ENCODE measurements at regions not wholly inside any gene's neighbourhood (a gene's known extent, or its start where the extent isn't known, plus 50 kb on each side); places are given as distances from the start of the nearest gene placed in this dataset.

GRCh38 chr5:2958976-2959375 lies 207.5 kb upstream of the IRX2 start:
- no peak for DNase-seq (ENCODE audit: low read depth in 4 of 4, low spot score in 3 of 4)

GRCh38 chr5:2948875-2949274 lies 197.4 kb upstream of the IRX2 start:
- DNase-seq (ENCODE audit: low read depth in 4 of 4, low spot score in 3 of 4): no peak

- no peak for DNase-seq (ENCODE audit: low read depth in 4 of 4, low spot score in 3 of 4)
Measured at GRCh38 chr5:2946315-2946714, 194.8 kb upstream of the IRX2 start.

- DNase-seq (ENCODE audit: low read depth in 4 of 4, low spot score in 3 of 4): no peak
Measured at GRCh38 chr5:2936413-2936812, 184.9 kb upstream of the IRX2 start.

- no peak for DNase-seq (ENCODE audit: low read depth in 4 of 4, low spot score in 3 of 4)
Measured at GRCh38 chr5:2929779-2930178, 178.3 kb upstream of the IRX2 start.

GRCh38 chr5:2921651-2922050 lies 170.2 kb upstream of the IRX2 start:
- DNase-seq (ENCODE audit: low read depth in 4 of 4, low spot score in 3 of 4): no peak

- DNase-seq (ENCODE audit: low read depth in 4 of 4, low spot score in 3 of 4): no peak
Measured at GRCh38 chr5:2921176-2921575, 169.7 kb upstream of the IRX2 start.

- no peak for DNase-seq (ENCODE audit: low read depth in 4 of 4, low spot score in 3 of 4)
Measured at GRCh38 chr5:2920312-2920711, 168.8 kb upstream of the IRX2 start.

- DNase-seq (ENCODE audit: low read depth in 4 of 4, low spot score in 3 of 4): no peak
Measured at GRCh38 chr5:2919310-2920018, 168.0 kb upstream of the IRX2 start.

GRCh38 chr5:2917524-2917923 lies 166.0 kb upstream of the IRX2 start:
- no peak for DNase-seq (ENCODE audit: low read depth in 4 of 4, low spot score in 3 of 4)

GRCh38 chr5:2917093-2917492 lies 165.6 kb upstream of the IRX2 start:
- no peak for DNase-seq (ENCODE audit: low read depth in 4 of 4, low spot score in 3 of 4)

- DNase-seq (ENCODE audit: low read depth in 4 of 4, low spot score in 3 of 4): no peak
Measured at GRCh38 chr5:2916076-2916682, 164.7 kb upstream of the IRX2 start.

- DNase-seq (ENCODE audit: low read depth in 4 of 4, low spot score in 3 of 4): no peak
Measured at GRCh38 chr5:2914981-2915484, 163.6 kb upstream of the IRX2 start.

- DNase-seq (ENCODE audit: low read depth in 4 of 4, low spot score in 3 of 4): no peak
Measured at GRCh38 chr5:2914022-2914661, 162.7 kb upstream of the IRX2 start.

- DNase-seq (ENCODE audit: low read depth in 4 of 4, low spot score in 3 of 4): no peak
Measured at GRCh38 chr5:2913281-2913680, 161.8 kb upstream of the IRX2 start.

- DNase-seq (ENCODE audit: low read depth in 4 of 4, low spot score in 3 of 4): no peak
Measured at GRCh38 chr5:2912741-2913140, 161.3 kb upstream of the IRX2 start.

- DNase-seq (ENCODE audit: low read depth in 4 of 4, low spot score in 3 of 4): no peak
Measured at GRCh38 chr5:2910401-2911175, 159.1 kb upstream of the IRX2 start.

- DNase-seq (ENCODE audit: low read depth in 4 of 4, low spot score in 3 of 4): no peak
Measured at GRCh38 chr5:2909035-2909434, 157.6 kb upstream of the IRX2 start.

GRCh38 chr5:2908086-2908485 lies 156.6 kb upstream of the IRX2 start:
- no peak for DNase-seq (ENCODE audit: low read depth in 4 of 4, low spot score in 3 of 4)

GRCh38 chr5:2906302-2907090 lies 155.0 kb upstream of the IRX2 start:
- DNase-seq (ENCODE audit: low read depth in 4 of 4, low spot score in 3 of 4): no peak

Data from right renal pelvis (tissue), 4 donors.